ENCODE measurements at regions not wholly inside any gene's neighbourhood (a gene's known extent, or its start where the extent isn't known, plus 50 kb on each side); places are given as distances from the start of the nearest gene placed in this dataset.

GRCh38 chr1:68378296-68379084 is 71.3 kb downstream of the RPE65 start:
- peak; percentile 44 for DNase-seq (ENCODE audit: low read depth)

GRCh38 chr1:68377098-68377497 is 72.7 kb downstream of the RPE65 start:
- no peak for DNase-seq (ENCODE audit: low read depth)

- DNase-seq (ENCODE audit: low read depth) = no peak
These were observed 73.3 kb downstream of the RPE65 start for GRCh38 chr1:68376441-68376840.

GRCh38 chr1:68375919-68376318 is 73.8 kb downstream of the RPE65 start:
- DNase-seq (ENCODE audit: low read depth) = no peak

- DNase-seq (ENCODE audit: low read depth) = no peak
These were observed 76.6 kb downstream of the RPE65 start for GRCh38 chr1:68373173-68373572.

GRCh38 chr1:68372487-68372886 is 77.3 kb downstream of the RPE65 start:
- no peak for DNase-seq (ENCODE audit: low read depth)

- DNase-seq (ENCODE audit: low read depth) = no peak
These were observed 79.4 kb downstream of the RPE65 start for GRCh38 chr1:68370101-68370915.

GRCh38 chr1:68366572-68366971 is 83.2 kb downstream of the RPE65 start:
- DNase-seq (ENCODE audit: low read depth) = no peak

GRCh38 chr1:68365709-68366382 is 83.9 kb downstream of the RPE65 start:
- DNase-seq (ENCODE audit: low read depth) = no peak

- peak; percentile 12 for DNase-seq (ENCODE audit: low read depth)
These were observed 86.4 kb downstream of the RPE65 start for GRCh38 chr1:68363339-68363738.

- peak; percentile 87 for DNase-seq (ENCODE audit: low read depth)
These were observed 88.3 kb downstream of the RPE65 start for GRCh38 chr1:68361346-68361910.

- DNase-seq (ENCODE audit: low read depth) = peak; percentile 66
These were observed 90.7 kb downstream of the RPE65 start for GRCh38 chr1:68359045-68359444.

- DNase-seq (ENCODE audit: low read depth) = peak; percentile 70
These were observed 91.3 kb downstream of the RPE65 start for GRCh38 chr1:68358439-68358838.

GRCh38 chr1:68355614-68356013 is 94.1 kb downstream of the RPE65 start:
- DNase-seq (ENCODE audit: low read depth) = no peak

GRCh38 chr1:68352202-68352601 is 97.6 kb downstream of the RPE65 start:
- no peak for DNase-seq (ENCODE audit: low read depth)

- no peak for DNase-seq (ENCODE audit: low read depth)
These were observed 102.3 kb downstream of the RPE65 start for GRCh38 chr1:68347415-68347814.

GRCh38 chr1:68346188-68346808 is 103.5 kb downstream of the RPE65 start:
- no peak for DNase-seq (ENCODE audit: low read depth)

- no peak for DNase-seq (ENCODE audit: low read depth)
These were observed 105.5 kb downstream of the RPE65 start for GRCh38 chr1:68344208-68344607.

- DNase-seq (ENCODE audit: low read depth) = peak; percentile 58
These were observed 108.6 kb upstream of the WLS start for GRCh38 chr1:68340951-68341350.

- peak; percentile 88 for DNase-seq (ENCODE audit: low read depth)
These were observed 107.2 kb upstream of the WLS start for GRCh38 chr1:68339505-68339904.

GRCh38 chr1:68338081-68338480 is 105.8 kb upstream of the WLS start:
- no peak for DNase-seq (ENCODE audit: low read depth)

- no peak for DNase-seq (ENCODE audit: low read depth)
These were observed 99.7 kb upstream of the WLS start for GRCh38 chr1:68332041-68332440.

Measured in amniotic epithelial cell (primary cell).